Transverse colon (tissue), 4 donors: ENCODE measurements at regions not wholly inside any gene's neighbourhood (a gene's known extent, or its start where the extent isn't known, plus 50 kb on each side); places are given as distances from the start of the nearest gene placed in this dataset.

Experiments
- CTCF ChIP-seq, 5 experiments: fragments of 200-600 bp in 3 of 5; fragments of 450-650 bp in 2 of 5; sonication (generic) in 3 of 5; IDR thresholded peaks; 1 replicate in 2 of 5; 2 replicates in 3 of 5; pipeline ENCODE4 v1.5.1; 2016 to 2017; ENCODE audit warnings: antibody characterized with exemption in 5 of 5, inconsistent platforms in 3 of 5, mild to moderate bottlenecking in 2 of 5, moderate library complexity in 1 of 5
- POLR2A ChIP-seq: fragments of 450-650 bp; IDR thresholded peaks from one replicate; pipeline ENCODE4 v1.6.1; 2016; ENCODE audit warnings: antibody characterized with exemption, mild to moderate bottlenecking, moderate library complexity
- POLR2AphosphoS5 ChIP-seq, 3 donors: sonication (generic); formaldehyde crosslinking; IDR thresholded peaks; one replicate each; pipeline ENCODE4 v1.6.1; 2016; ENCODE audit warnings: antibody characterized with exemption in 3 of 3

GRCh38 chr6:117156741-117157140, 108.6 kb upstream of the VGLL2 start:
- TF ChIP-seq CTCF (IDR thresholded peaks at IDR 0.05): no peak
- TF ChIP-seq POLR2AphosphoS5 (IDR thresholded peaks at IDR 0.05): no peak
- no peak for TF ChIP-seq POLR2A
